ENCODE measurements at regions not wholly inside any gene's neighbourhood (a gene's known extent, or its start where the extent isn't known, plus 50 kb on each side); places are given as distances from the start of the nearest gene placed in this dataset.

DNA sequence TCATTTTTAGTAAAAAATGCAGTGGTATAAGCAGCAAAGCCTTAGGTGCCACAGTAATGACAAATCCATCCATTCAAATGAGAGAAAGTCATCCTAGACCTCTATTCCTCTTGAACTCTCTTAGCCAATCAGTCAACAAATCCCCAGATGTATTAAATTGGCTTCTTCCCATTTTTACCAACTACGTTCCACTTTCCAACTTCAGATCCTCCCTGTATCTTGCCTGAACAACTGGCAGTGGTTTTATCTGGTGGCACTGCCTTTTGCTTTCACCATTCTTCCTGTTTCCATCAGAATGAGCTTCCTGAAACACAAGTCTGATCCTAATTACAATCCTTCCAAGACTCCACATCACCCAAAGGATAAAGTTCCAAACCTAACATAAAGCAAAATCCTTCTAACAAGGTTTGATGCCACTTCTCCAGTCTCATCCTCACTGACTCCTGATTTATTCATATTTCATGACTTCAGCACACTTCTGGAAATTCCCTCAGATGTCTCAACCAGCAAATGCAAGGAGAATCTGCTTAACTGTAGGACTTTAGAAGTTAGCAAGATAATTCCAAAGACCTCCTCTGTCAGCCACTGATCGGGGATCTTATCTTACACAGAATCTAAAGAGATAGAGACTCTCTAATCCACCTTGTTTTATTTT is 69.8 kb upstream of the SLC4A7 start:
- TF ChIP-seq GATA2 (IDR thresholded peaks at IDR 0.05; ENCODE audit: low read depth, low read length) (0 out of 2 replicates have a peak, but pooled peaks have one; percentile 10), GATA3 (IDR thresholded peaks at IDR 0.05; ENCODE audit: low read depth, low read length) (no peak)

Measured in SH-SY5Y (cell line).